ENCODE measurements at regions not wholly inside any gene's neighbourhood (a gene's known extent, or its start where the extent isn't known, plus 50 kb on each side); places are given as distances from the start of the nearest gene placed in this dataset.

GRCh38 chr3:30299674-30300385, 306.6 kb upstream of the TGFBR2 start:
- H3K36me3 Mint-ChIP-seq (ENCODE audit: insufficient read depth, unreplicated experiment): no peaks in the 10 kb centered on the region
- POLR2A ChIA-PET: no interaction called here
- DNase-seq: peak; percentile 42 to 48
- H3K4me3 Mint-ChIP-seq (ENCODE audit: unreplicated experiment): no peak overlapping the region
- H3K27me3 Mint-ChIP-seq (ENCODE audit: insufficient read depth, unreplicated experiment): no peaks in the 10 kb centered on the region
- Histone ChIP-seq H3K27me3 (replicated peaks; ENCODE audit: control insufficient read depth, insufficient read depth, low read length) (no peaks in the 10 kb centered on the region), H3K9me3 (0 out of 2 replicates have a peak, but pooled peaks cover 6% of the 10 kb centered on the region), H3K36me3 (ENCODE audit: control insufficient read depth, insufficient read depth, low read length) (no peaks in the 10 kb centered on the region), H3K4me3 (ENCODE audit: low read depth, low read length) (no peak overlapping the region), H3K4me1 (peaks cover 39% of the 10 kb centered on the region)
- no TSS peak for BruUV-seq (replicated peaks)
- H3K4me1 Mint-ChIP-seq (ENCODE audit: low read depth, unreplicated experiment): peaks cover 23% of the 10 kb centered on the region
- peaks cover 9% of the 10 kb centered on the region for H3K9me3 Mint-ChIP-seq (ENCODE audit: unreplicated experiment)
- CTCF ChIA-PET: no interaction called here
- intact Hi-C loops (cut with micrococcal nuclease; ENCODE audit: unreplicated experiment): loop anchor here (1.0 kb wide), 1 partner anchor 41 kb away; no protein-coding TSS in a partner anchor
- peak overlapping the region; percentile 61 for H3K27ac Mint-ChIP-seq (ENCODE audit: unreplicated experiment)
- TF ChIP-seq, protein P1, sequence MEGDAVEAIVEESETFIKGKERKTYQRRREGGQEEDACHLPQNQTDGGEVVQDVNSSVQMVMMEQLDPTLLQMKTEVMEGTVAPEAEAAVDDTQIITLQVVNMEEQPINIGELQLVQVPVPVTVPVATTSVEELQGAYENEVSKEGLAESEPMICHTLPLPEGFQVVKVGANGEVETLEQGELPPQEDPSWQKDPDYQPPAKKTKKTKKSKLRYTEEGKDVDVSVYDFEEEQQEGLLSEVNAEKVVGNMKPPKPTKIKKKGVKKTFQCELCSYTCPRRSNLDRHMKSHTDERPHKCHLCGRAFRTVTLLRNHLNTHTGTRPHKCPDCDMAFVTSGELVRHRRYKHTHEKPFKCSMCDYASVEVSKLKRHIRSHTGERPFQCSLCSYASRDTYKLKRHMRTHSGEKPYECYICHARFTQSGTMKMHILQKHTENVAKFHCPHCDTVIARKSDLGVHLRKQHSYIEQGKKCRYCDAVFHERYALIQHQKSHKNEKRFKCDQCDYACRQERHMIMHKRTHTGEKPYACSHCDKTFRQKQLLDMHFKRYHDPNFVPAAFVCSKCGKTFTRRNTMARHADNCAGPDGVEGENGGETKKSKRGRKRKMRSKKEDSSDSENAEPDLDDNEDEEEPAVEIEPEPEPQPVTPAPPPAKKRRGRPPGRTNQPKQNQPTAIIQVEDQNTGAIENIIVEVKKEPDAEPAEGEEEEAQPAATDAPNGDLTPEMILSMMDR (IDR thresholded peaks at IDR 0.05; ENCODE audit: insufficient read depth in 1 of 2, low read depth in 1 of 2, low read length in 1 of 2, severe bottlenecking in 1 of 2, unreplicated experiment in 1 of 2): no peak

GRCh38 chr3:30300809-30301208, 305.6 kb upstream of the TGFBR2 start:
- Mint-ChIP-seq H3K27ac (ENCODE audit: unreplicated experiment) (peak overlapping the region; percentile 49), H3K4me1 (ENCODE audit: low read depth, unreplicated experiment) (peaks cover 23% of the 10 kb centered on the region), H3K27me3 (ENCODE audit: insufficient read depth, unreplicated experiment) (no peaks in the 10 kb centered on the region), H3K9me3 (ENCODE audit: unreplicated experiment) (peaks cover 17% of the 10 kb centered on the region), H3K36me3 (ENCODE audit: insufficient read depth, unreplicated experiment) (no peaks in the 10 kb centered on the region), H3K4me3 (ENCODE audit: unreplicated experiment) (no peak overlapping the region)
- no TSS peak for BruUV-seq (replicated peaks)
- CTCF ChIA-PET: no interaction called here
- TF ChIP-seq, protein P1 (IDR thresholded peaks at IDR 0.05; ENCODE audit: insufficient read depth in 1 of 2, low read depth in 1 of 2, low read length in 1 of 2, severe bottlenecking in 1 of 2, unreplicated experiment in 1 of 2): no peak
- DNase-seq: no peak
- Histone ChIP-seq H3K4me3 (ENCODE audit: low read depth, low read length) (no peak overlapping the region), H3K4me1 (peaks cover 36% of the 10 kb centered on the region), H3K36me3 (ENCODE audit: control insufficient read depth, insufficient read depth, low read length) (no peaks in the 10 kb centered on the region), H3K27me3 (replicated peaks; ENCODE audit: control insufficient read depth, insufficient read depth, low read length) (no peaks in the 10 kb centered on the region), H3K9me3 (peaks cover 6% of the 10 kb centered on the region; the same call in 1 of the 2 replicates)
- POLR2A ChIA-PET: no interaction called here
- intact Hi-C loops (cut with micrococcal nuclease; ENCODE audit: unreplicated experiment): no loop called here

GRCh38 chr3:30302027-30302426, 304.4 kb upstream of the TGFBR2 start:
- Mint-ChIP-seq H3K4me3 (ENCODE audit: unreplicated experiment) (no peak overlapping the region), H3K27me3 (ENCODE audit: insufficient read depth, unreplicated experiment) (no peaks in the 10 kb centered on the region), H3K36me3 (ENCODE audit: insufficient read depth, unreplicated experiment) (no peaks in the 10 kb centered on the region), H3K9me3 (ENCODE audit: unreplicated experiment) (peaks cover 29% of the 10 kb centered on the region), H3K4me1 (ENCODE audit: low read depth, unreplicated experiment) (peaks cover 23% of the 10 kb centered on the region), H3K27ac (ENCODE audit: unreplicated experiment) (no peak overlapping the region)
- DNase-seq: no peak
- Histone ChIP-seq H3K9me3 (peaks cover 6% of the 10 kb centered on the region; the same call in 1 of the 2 replicates), H3K36me3 (ENCODE audit: control insufficient read depth, insufficient read depth, low read length) (no peaks in the 10 kb centered on the region), H3K4me1 (peaks cover 34% of the 10 kb centered on the region), H3K4me3 (ENCODE audit: low read depth, low read length) (no peak overlapping the region), H3K27me3 (replicated peaks; ENCODE audit: control insufficient read depth, insufficient read depth, low read length) (no peaks in the 10 kb centered on the region)
- TF ChIP-seq, protein P1 (IDR thresholded peaks at IDR 0.05; ENCODE audit: insufficient read depth in 1 of 2, low read depth in 1 of 2, low read length in 1 of 2, severe bottlenecking in 1 of 2, unreplicated experiment in 1 of 2): no peak
- no TSS peak for BruUV-seq (replicated peaks)
- POLR2A ChIA-PET: no interaction called here
- CTCF ChIA-PET: no interaction called here
- intact Hi-C loops (cut with micrococcal nuclease; ENCODE audit: unreplicated experiment): no loop called here

Data from Caco-2 (cell line).